ENCODE measurements at regions not wholly inside any gene's neighbourhood (a gene's known extent, or its start where the extent isn't known, plus 50 kb on each side); places are given as distances from the start of the nearest gene placed in this dataset.

DNA sequence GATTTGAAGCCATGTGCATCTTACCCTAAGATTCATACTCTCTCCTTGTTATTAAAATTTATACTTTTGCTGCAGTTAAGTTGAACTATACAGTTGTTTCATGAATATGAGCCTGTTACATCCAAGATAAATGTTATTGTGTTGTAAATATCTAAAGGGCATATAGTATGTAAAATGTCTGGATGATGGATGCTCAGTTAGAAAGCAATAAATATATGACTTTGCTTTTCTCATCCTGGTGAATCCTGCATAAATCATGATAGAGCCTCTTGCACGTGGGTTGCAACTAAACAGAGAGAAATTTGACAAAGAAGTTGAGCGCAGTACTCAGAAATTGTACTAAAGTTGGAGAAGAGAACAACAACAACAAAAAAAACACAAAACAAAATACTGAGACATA lies 99.5 kb downstream of the PRDM9 start:
- intact Hi-C loops (cut with micrococcal nuclease; ENCODE audit: unreplicated experiment), result no loop called here
- Mint-ChIP-seq H3K9me3 (ENCODE audit: low read depth, unreplicated experiment) (peaks cover 10% of the 10 kb centered on the region), H3K4me1 (ENCODE audit: low read depth, unreplicated experiment) (no peaks in the 10 kb centered on the region), H3K4me3 (ENCODE audit: low read depth, unreplicated experiment) (no peak overlapping the region), H3K27me3 (ENCODE audit: unreplicated experiment) (no peaks in the 10 kb centered on the region), H3K36me3 (ENCODE audit: insufficient read depth, unreplicated experiment) (no peaks in the 10 kb centered on the region), H3K27ac (ENCODE audit: unreplicated experiment) (no peak overlapping the region)
- TF ChIP-seq, protein P1, sequence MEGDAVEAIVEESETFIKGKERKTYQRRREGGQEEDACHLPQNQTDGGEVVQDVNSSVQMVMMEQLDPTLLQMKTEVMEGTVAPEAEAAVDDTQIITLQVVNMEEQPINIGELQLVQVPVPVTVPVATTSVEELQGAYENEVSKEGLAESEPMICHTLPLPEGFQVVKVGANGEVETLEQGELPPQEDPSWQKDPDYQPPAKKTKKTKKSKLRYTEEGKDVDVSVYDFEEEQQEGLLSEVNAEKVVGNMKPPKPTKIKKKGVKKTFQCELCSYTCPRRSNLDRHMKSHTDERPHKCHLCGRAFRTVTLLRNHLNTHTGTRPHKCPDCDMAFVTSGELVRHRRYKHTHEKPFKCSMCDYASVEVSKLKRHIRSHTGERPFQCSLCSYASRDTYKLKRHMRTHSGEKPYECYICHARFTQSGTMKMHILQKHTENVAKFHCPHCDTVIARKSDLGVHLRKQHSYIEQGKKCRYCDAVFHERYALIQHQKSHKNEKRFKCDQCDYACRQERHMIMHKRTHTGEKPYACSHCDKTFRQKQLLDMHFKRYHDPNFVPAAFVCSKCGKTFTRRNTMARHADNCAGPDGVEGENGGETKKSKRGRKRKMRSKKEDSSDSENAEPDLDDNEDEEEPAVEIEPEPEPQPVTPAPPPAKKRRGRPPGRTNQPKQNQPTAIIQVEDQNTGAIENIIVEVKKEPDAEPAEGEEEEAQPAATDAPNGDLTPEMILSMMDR (IDR thresholded peaks at IDR 0.05; ENCODE audit: unreplicated experiment), result no peak
- no TSS peak for BruUV-seq (replicated peaks)
- CTCF ChIA-PET, result no interaction called here
- DNase-seq, result no peak

DNA sequence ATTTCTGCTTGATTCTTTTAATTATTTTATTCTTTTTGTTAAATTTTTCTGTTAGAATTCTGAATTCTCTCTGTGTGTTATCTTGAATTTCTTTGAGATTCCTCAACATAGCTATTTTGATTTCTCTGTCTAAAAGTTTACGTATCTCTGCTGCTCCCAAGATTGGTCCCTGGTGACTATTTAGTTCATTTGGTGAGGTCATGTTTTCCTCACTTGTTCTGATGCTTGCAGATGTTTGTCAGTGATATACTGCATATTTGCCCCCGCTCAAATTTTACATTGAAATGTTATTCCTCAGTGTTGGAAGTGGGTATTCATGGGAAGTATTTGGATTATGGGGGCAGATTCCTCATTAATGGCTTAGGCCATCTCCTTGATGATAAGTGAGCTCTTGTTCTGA lies 105.3 kb downstream of the PRDM9 start:
- peaks cover 19% of the 10 kb centered on the region for H3K9me3 Mint-ChIP-seq (ENCODE audit: low read depth, unreplicated experiment)
- H3K27ac Mint-ChIP-seq (ENCODE audit: unreplicated experiment), result no peak overlapping the region
- no TSS peak for BruUV-seq (replicated peaks)
- no peak overlapping the region for H3K4me3 Mint-ChIP-seq (ENCODE audit: low read depth, unreplicated experiment)
- no peak for DNase-seq
- intact Hi-C loops (cut with micrococcal nuclease; ENCODE audit: unreplicated experiment), result no loop called here
- no peaks in the 10 kb centered on the region for H3K27me3 Mint-ChIP-seq (ENCODE audit: unreplicated experiment)
- TF ChIP-seq, protein P1 (IDR thresholded peaks at IDR 0.05; ENCODE audit: unreplicated experiment), result no peak
- H3K4me1 Mint-ChIP-seq (ENCODE audit: low read depth, unreplicated experiment), result no peaks in the 10 kb centered on the region
- CTCF ChIA-PET, result no interaction called here
- H3K36me3 Mint-ChIP-seq (ENCODE audit: insufficient read depth, unreplicated experiment), result no peaks in the 10 kb centered on the region

DNA sequence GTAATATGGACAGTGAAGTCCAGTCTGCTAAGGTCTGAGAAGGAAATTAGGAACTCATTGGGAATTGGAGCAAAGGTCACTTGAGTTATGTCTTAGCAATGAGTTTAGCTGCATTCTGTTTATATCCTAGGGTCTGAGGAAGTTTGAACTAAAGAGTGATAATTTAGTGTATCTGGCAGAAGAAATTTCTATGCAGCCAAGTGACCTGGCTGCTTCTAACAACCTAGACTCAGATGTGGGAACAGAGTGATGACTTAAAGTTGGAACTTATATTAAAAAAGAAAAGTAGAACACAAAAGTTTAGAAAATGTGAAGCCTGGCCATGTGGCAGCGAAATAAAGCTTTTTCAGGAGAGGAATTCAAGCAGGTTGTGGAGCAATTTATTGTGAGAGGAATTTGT lies 106.2 kb downstream of the PRDM9 start:
- DNase-seq, result no peak
- Mint-ChIP-seq H3K4me3 (ENCODE audit: low read depth, unreplicated experiment) (no peak overlapping the region), H3K9me3 (ENCODE audit: low read depth, unreplicated experiment) (peaks cover 17% of the 10 kb centered on the region), H3K27ac (ENCODE audit: unreplicated experiment) (no peak overlapping the region), H3K4me1 (ENCODE audit: low read depth, unreplicated experiment) (no peaks in the 10 kb centered on the region), H3K27me3 (ENCODE audit: unreplicated experiment) (no peaks in the 10 kb centered on the region), H3K36me3 (ENCODE audit: insufficient read depth, unreplicated experiment) (no peaks in the 10 kb centered on the region)
- CTCF ChIA-PET, result no interaction called here
- no TSS peak for BruUV-seq (replicated peaks)
- TF ChIP-seq, protein P1 (IDR thresholded peaks at IDR 0.05; ENCODE audit: unreplicated experiment), result no peak
- intact Hi-C loops (cut with micrococcal nuclease; ENCODE audit: unreplicated experiment), result no loop called here

DNA sequence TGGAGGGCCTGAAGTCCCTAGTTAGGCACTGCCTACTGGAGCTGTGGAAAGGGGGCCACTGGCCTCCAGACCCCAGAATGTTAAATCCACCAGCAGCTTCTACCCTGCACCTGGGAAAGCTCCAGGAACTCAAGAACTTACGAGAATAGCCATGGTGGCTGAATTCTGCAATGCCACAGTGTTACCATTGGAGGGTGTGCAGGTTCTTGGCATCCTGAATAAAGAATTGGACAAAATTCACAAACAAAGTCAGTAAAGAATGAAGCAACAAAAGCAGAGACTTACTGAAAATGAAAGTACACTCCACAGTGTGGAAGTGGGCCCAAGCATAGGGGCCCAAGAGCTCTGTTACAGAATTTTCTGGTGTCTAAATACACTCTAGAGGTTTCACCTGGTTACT lies 107.0 kb downstream of the PRDM9 start:
- Mint-ChIP-seq H3K27ac (ENCODE audit: unreplicated experiment) (no peak overlapping the region), H3K4me3 (ENCODE audit: low read depth, unreplicated experiment) (no peak overlapping the region), H3K27me3 (ENCODE audit: unreplicated experiment) (no peaks in the 10 kb centered on the region), H3K4me1 (ENCODE audit: low read depth, unreplicated experiment) (no peaks in the 10 kb centered on the region), H3K36me3 (ENCODE audit: insufficient read depth, unreplicated experiment) (no peaks in the 10 kb centered on the region), H3K9me3 (ENCODE audit: low read depth, unreplicated experiment) (peaks cover 17% of the 10 kb centered on the region)
- intact Hi-C loops (cut with micrococcal nuclease; ENCODE audit: unreplicated experiment), result no loop called here
- TF ChIP-seq, protein P1 (IDR thresholded peaks at IDR 0.05; ENCODE audit: unreplicated experiment), result no peak
- BruUV-seq (replicated peaks), result no TSS peak
- DNase-seq, result no peak
- CTCF ChIA-PET, result no interaction called here

DNA sequence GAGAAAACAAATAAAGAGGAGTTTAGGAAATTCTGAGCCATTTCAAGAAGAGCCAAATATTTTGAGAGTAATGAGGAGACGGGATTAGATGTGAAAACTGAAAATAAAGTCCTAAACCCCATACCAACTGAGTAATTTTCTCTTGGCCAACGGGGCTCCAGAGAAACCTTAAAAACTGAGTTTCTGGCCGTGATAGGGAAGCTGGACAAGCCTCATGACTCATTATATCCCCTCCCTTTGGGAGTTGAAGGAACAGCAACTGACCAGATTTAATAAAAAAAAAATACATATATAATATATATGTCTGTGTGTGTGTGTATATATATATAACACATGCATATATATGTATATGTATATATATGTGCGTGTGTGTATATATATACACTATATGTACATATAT lies 119.6 kb downstream of the PRDM9 start:
- Mint-ChIP-seq H3K27ac (ENCODE audit: unreplicated experiment) (no peak overlapping the region), H3K36me3 (ENCODE audit: insufficient read depth, unreplicated experiment) (no peaks in the 10 kb centered on the region), H3K9me3 (ENCODE audit: low read depth, unreplicated experiment) (peaks cover 4% of the 10 kb centered on the region), H3K27me3 (ENCODE audit: unreplicated experiment) (no peaks in the 10 kb centered on the region), H3K4me1 (ENCODE audit: low read depth, unreplicated experiment) (no peaks in the 10 kb centered on the region), H3K4me3 (ENCODE audit: low read depth, unreplicated experiment) (no peak overlapping the region)
- TF ChIP-seq, protein P1 (IDR thresholded peaks at IDR 0.05; ENCODE audit: unreplicated experiment), result no peak
- intact Hi-C loops (cut with micrococcal nuclease; ENCODE audit: unreplicated experiment), result no loop called here
- CTCF ChIA-PET, result no interaction called here
- no TSS peak for BruUV-seq (replicated peaks)
- no peak for DNase-seq
